B cell (primary cell): ENCODE measurements at regions not wholly inside any gene's neighbourhood (a gene's known extent, or its start where the extent isn't known, plus 50 kb on each side); places are given as distances from the start of the nearest gene placed in this dataset.

Source experiments
- ATAC-seq: fragments of 200-7000 bp; cut with Tn5 transposase; one replicate; pipeline ENCODE4 v1.10.0; 2021; ENCODE audit warnings: low read depth, mild to moderate bottlenecking, moderate number of reproducible peaks, moderate library complexity
- CTCF ChIA-PET: fragments of 350-600 bp; sonication (Branson Sonifier 250); formaldehyde crosslinking; loops from one replicate; lab custom pipeline; 2021; ENCODE audit warnings: antibody characterized with exemption, inconsistent platforms; lab: Charles Lee
- POLR2A ChIA-PET: fragments of 350-600 bp; sonication (Branson Sonifier 250); formaldehyde crosslinking; loops from one replicate; lab custom pipeline; 2021; ENCODE audit warnings: antibody characterized with exemption; lab: Charles Lee
- DNase-seq: peaks from one replicate; pipeline ENCODE4 v3.0.0; 2013
- H2AFZ ChIP-seq: 2 replicates; pipeline ENCODE4 v1.6.1; 2012; ENCODE audit warnings: mild to moderate bottlenecking, low read depth, low read length; ENCODE audit not compliant: insufficient read depth, poor library complexity, severe bottlenecking
- H3K27ac ChIP-seq, 2 donors: 1 replicate in 1 of 2; 2 replicates in 1 of 2; pipeline ENCODE4 v1.5.1; 2012 to 2013; ENCODE audit warnings: low read length in 2 of 2, mild to moderate bottlenecking in 2 of 2, moderate library complexity in 1 of 2
- H3K27me3 ChIP-seq, 4 experiments: fragments of 200-600 bp in 1 of 4; sonication (generic) in 1 of 4; replicated peaks in 1 of 4; 1 replicate in 2 of 4; 2 replicates in 2 of 4; pipeline versions ENCODE4 v1.6.1 to v1.7.0; 2013 to 2016; ENCODE audit warnings: low read length in 3 of 4, mild to moderate bottlenecking in 2 of 4, mixed read lengths in 1 of 4, moderate library complexity in 1 of 4; ENCODE audit not compliant: insufficient read depth in 4 of 4, control insufficient read depth in 3 of 4; ENCODE audit errors: control extremely low read depth in 1 of 4
- H3K36me3 ChIP-seq, 2 experiments: replicated peaks in 1 of 2; 1 replicate in 1 of 2; 2 replicates in 1 of 2; pipeline versions ENCODE4 v1.6.1 to v1.7.1; 2013; ENCODE audit warnings: low read length in 1 of 2; ENCODE audit not compliant: insufficient read depth in 2 of 2, control insufficient read depth in 1 of 2; ENCODE audit errors: control extremely low read depth in 1 of 2, extremely low read depth in 1 of 2
- H3K4me1 ChIP-seq, 2 donors: fragments of 200-600 bp in 1 of 2; sonication (generic) in 1 of 2; 1 replicate in 1 of 2; 2 replicates in 1 of 2; pipeline versions ENCODE4 v1.5.1 to v1.6.1; 2013 to 2017; ENCODE audit warnings: low read length in 2 of 2; ENCODE audit not compliant: control insufficient read depth in 2 of 2, insufficient read depth in 2 of 2
- H3K4me2 ChIP-seq: replicated peaks from 2 replicates; pipeline ENCODE3; 2012; ENCODE audit warnings: mild to moderate bottlenecking, low read depth, low read length; ENCODE audit not compliant: poor library complexity, severe bottlenecking
- H3K4me3 ChIP-seq, 5 experiments: fragments of 200-600 bp in 1 of 5; sonication (generic) in 1 of 5; 1 replicate in 3 of 5; 2 replicates in 2 of 5; pipeline versions ENCODE4 v1.5.1 to v1.7.0; 2011 to 2016; ENCODE audit warnings: low read length in 4 of 5, mild to moderate bottlenecking in 4 of 5, low read depth in 2 of 5, control low read depth in 1 of 5, moderate library complexity in 1 of 5; ENCODE audit not compliant: insufficient read depth in 1 of 5; ENCODE audit errors: control extremely low read depth in 1 of 5, extremely low read depth in 1 of 5
- H3K79me2 ChIP-seq: fragments of 200-600 bp; sonication (generic); one replicate; pipeline ENCODE4 v1.6.0; 2016; ENCODE audit warnings: low read length; ENCODE audit not compliant: control insufficient read depth, insufficient read depth
- H3K9ac ChIP-seq: fragments of 200-600 bp; sonication (generic); 2 replicates; pipeline ENCODE4 v1.6.1; 2017; ENCODE audit warnings: mild to moderate bottlenecking, low read length, moderate library complexity
- H3K9me3 ChIP-seq, 3 donors: one replicate each; pipeline versions ENCODE4 v1.6.1 to v1.7.1; 2013; ENCODE audit warnings: low read length in 2 of 3; ENCODE audit not compliant: control insufficient read depth in 2 of 3, insufficient read depth in 1 of 3; ENCODE audit errors: control extremely low read depth in 1 of 3
- H4K20me1 ChIP-seq: 2 replicates; pipeline ENCODE4 v1.6.0; 2012; ENCODE audit warnings: mild to moderate bottlenecking, low read length; ENCODE audit not compliant: insufficient read depth, control insufficient read depth, poor library complexity, severe bottlenecking
- H3K27ac Mint-ChIP-seq: one replicate; pipeline ENCODE4 v1.8.0; 2021; ENCODE audit warnings: mixed read lengths
- H3K27me3 Mint-ChIP-seq: one replicate; pipeline ENCODE4 v1.8.0; 2021; ENCODE audit warnings: mixed read lengths
- H3K4me1 Mint-ChIP-seq: one replicate; pipeline ENCODE4 v1.8.0; 2021; ENCODE audit warnings: mixed read lengths
- H3K4me3 Mint-ChIP-seq: one replicate; pipeline ENCODE4 v1.8.0; 2021; ENCODE audit warnings: mixed read lengths
- H3K9me3 Mint-ChIP-seq: one replicate; pipeline ENCODE4 v1.8.0; 2022; ENCODE audit warnings: mixed read lengths; ENCODE audit not compliant: insufficient read depth
- CTCF ChIP-seq: fragments of 200-600 bp; IDR thresholded peaks from one replicate; pipeline ENCODE4 v1.8.0; 2022; ENCODE audit warnings: antibody characterized with exemption, mild to moderate bottlenecking
- EZH2 ChIP-seq: IDR thresholded peaks from 2 replicates; pipeline ENCODE4 v1.6.1; 2012; ENCODE audit warnings: borderline replicate concordance, low read depth, mild to moderate bottlenecking, moderate library complexity, low read length; ENCODE audit not compliant: insufficient read depth, poor library complexity, severe bottlenecking
- WGBS: methylation state at CpG from one replicate; pipeline ENCODE4 v1.1.5; 2013; ENCODE audit warnings: missing lambda C conversion rate; ENCODE audit not compliant: insufficient coverage; 5-methylcytosine and 5-hydroxymethylcytosine counted together
- intact Hi-C: fragments of 100-400 bp; cut with micrococcal nuclease; formaldehyde crosslinking; loops from one replicate; pipeline ENCODE4 v1.10.0; 2022

- Histone ChIP-seq H3K79me2 (no peaks in the 10 kb centered on the region), H3K27ac (no peak overlapping the region), H3K36me3 (no peaks in the 10 kb centered on the region), H3K9me3 (no peaks in the 10 kb centered on the region), H2AFZ (no peak overlapping the region), H4K20me1 (no peaks in the 10 kb centered on the region), H3K9ac (no peak overlapping the region), H3K4me1 (no peaks in the 10 kb centered on the region), H3K4me2 (no peak overlapping the region), H3K4me3 (no peak overlapping the region), H3K27me3 (no peaks in the 10 kb centered on the region)
- no peaks in the 10 kb centered on the region for H3K4me1 Mint-ChIP-seq
- H3K4me3 Mint-ChIP-seq = no peak overlapping the region
- no CpG with 5 or more reads among the region's 3 CpGs for WGBS
- ChIA-PET POLR2A (no interaction called here), CTCF (no interaction called here)
- no peak overlapping the region for H3K27ac Mint-ChIP-seq
- TF ChIP-seq EZH2 = no peak
- TF ChIP-seq CTCF = no peak
- H3K27me3 Mint-ChIP-seq = no peaks in the 10 kb centered on the region
- intact Hi-C loops = no loop called here
- ATAC-seq (no peak), DNase-seq (no peak)
- H3K9me3 Mint-ChIP-seq = no peaks in the 10 kb centered on the region
Observed at GRCh38 chr20:51869002-51869401, 66.7 kb upstream of the SALL4 start.

DNA sequence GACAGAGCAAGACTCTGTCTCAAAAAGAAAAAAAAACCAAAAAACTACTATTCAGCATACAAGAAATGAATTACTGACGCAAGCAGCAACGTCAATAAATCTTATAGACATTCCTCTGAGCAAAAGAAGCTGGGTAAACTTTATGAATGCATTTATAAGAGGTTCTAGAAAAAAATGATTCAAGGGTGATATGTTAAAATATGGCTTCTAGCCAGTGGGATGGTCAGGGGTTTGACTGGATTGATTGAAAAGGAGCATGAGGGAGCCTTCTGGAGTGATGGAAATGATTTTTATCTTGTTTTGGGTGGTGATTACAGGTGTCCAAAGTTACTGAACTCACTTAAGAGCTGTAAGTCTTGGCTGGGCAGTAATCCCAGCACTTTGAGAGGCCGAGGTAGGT is 64.9 kb upstream of the SALL4 start:
- ChIA-PET CTCF (no interaction called here), POLR2A (no interaction called here)
- ATAC-seq (no peak), DNase-seq (no peak)
- WGBS = no CpG with 5 or more reads among the region's 3 CpGs
- Mint-ChIP-seq H3K4me1 (no peaks in the 10 kb centered on the region), H3K9me3 (no peaks in the 10 kb centered on the region), H3K27ac (no peak overlapping the region), H3K27me3 (peaks cover 5% of the 10 kb centered on the region), H3K4me3 (no peak overlapping the region)
- Histone ChIP-seq H4K20me1 (no peaks in the 10 kb centered on the region), H3K9ac (no peak overlapping the region), H3K4me1 (no peaks in the 10 kb centered on the region), H3K4me2 (no peak overlapping the region), H2AFZ (no peak overlapping the region), H3K4me3 (no peak overlapping the region), H3K79me2 (no peaks in the 10 kb centered on the region), H3K27ac (no peak overlapping the region), H3K27me3 (no peaks in the 10 kb centered on the region), H3K9me3 (no peaks in the 10 kb centered on the region), H3K36me3 (no peaks in the 10 kb centered on the region)
- no peak for TF ChIP-seq CTCF
- no peak for TF ChIP-seq EZH2
- intact Hi-C loops = no loop called here
